Lung (tissue), 11 donors: ENCODE measurements at regions not wholly inside any gene's neighbourhood (a gene's known extent, or its start where the extent isn't known, plus 50 kb on each side); places are given as distances from the start of the nearest gene placed in this dataset.

Experiments
- ATAC-seq: fragments of 200-7000 bp; cut with Tn5 transposase; one replicate; pipeline ENCODE4 v1.9.1; 2020; ENCODE audit warnings: moderate number of reproducible peaks; ENCODE audit not compliant: insufficient read depth, low FRiP score
- DNase-seq, 3 donors: peaks; one replicate each; pipeline ENCODE4 v3.0.0-alpha.2; 2013 to 2017
- H3K27ac ChIP-seq, 2 donors: one replicate each; pipeline ENCODE4 v1.5.1; 2013; ENCODE audit warnings: mild to moderate bottlenecking in 2 of 2, moderate library complexity in 2 of 2, control low read depth in 1 of 2, inconsistent platforms in 1 of 2, low read depth in 1 of 2, low read length in 1 of 2
- H3K27me3 ChIP-seq, 3 donors: one replicate each; pipeline ENCODE4 v1.5.1; 2013; ENCODE audit warnings: low read length in 2 of 3; ENCODE audit not compliant: control insufficient read depth in 3 of 3, insufficient read depth in 3 of 3
- H3K36me3 ChIP-seq, 4 donors: one replicate each; pipeline ENCODE4 v1.5.1; 2013; ENCODE audit warnings: low read length in 4 of 4, mild to moderate bottlenecking in 1 of 4, moderate library complexity in 1 of 4; ENCODE audit not compliant: control insufficient read depth in 4 of 4, insufficient read depth in 4 of 4
- H3K4me1 ChIP-seq, 5 donors: one replicate each; pipeline ENCODE4 v1.5.1; 2013; ENCODE audit warnings: low read length in 5 of 5, mild to moderate bottlenecking in 2 of 5, moderate library complexity in 1 of 5; ENCODE audit not compliant: control insufficient read depth in 5 of 5, insufficient read depth in 5 of 5
- H3K4me3 ChIP-seq: one replicate; pipeline ENCODE4 v1.5.1; 2013; ENCODE audit warnings: mild to moderate bottlenecking, control low read depth, moderate library complexity
- H3K9ac ChIP-seq, 2 donors: one replicate each; pipeline ENCODE4 v1.5.1; 2013; ENCODE audit warnings: low read length in 2 of 2, control low read depth in 1 of 2; ENCODE audit not compliant: insufficient read depth in 1 of 2
- H3K9me3 ChIP-seq, 4 donors: one replicate each; pipeline ENCODE4 v1.5.1; 2013; ENCODE audit warnings: low read length in 3 of 4, mild to moderate bottlenecking in 1 of 4, moderate library complexity in 1 of 4; ENCODE audit not compliant: control insufficient read depth in 4 of 4, insufficient read depth in 3 of 4
- WGBS, 2 donors: extraction: QIAGEN DNeasy Blood & Tissue Kit; methylation state at CpG; one replicate each; pipeline ENCODE4 v1.1.7; 2013; 5-methylcytosine and 5-hydroxymethylcytosine counted together
- TF ChIP-seq, protein P1 (sequence below): IDR thresholded peaks from 2 replicates; pipeline ENCODE4 v1.5.1; 2012; ENCODE audit warnings: mild to moderate bottlenecking; ENCODE audit errors: control extremely low read depth, extremely low read depth
- donor health status: control.
- donor health status: control.
- donor health status: Bipolar disorder and iron deficiency.
- donor health status: healthy.
- donor health status: DM: yes; HTN: yes; CAD: no.

DNA sequence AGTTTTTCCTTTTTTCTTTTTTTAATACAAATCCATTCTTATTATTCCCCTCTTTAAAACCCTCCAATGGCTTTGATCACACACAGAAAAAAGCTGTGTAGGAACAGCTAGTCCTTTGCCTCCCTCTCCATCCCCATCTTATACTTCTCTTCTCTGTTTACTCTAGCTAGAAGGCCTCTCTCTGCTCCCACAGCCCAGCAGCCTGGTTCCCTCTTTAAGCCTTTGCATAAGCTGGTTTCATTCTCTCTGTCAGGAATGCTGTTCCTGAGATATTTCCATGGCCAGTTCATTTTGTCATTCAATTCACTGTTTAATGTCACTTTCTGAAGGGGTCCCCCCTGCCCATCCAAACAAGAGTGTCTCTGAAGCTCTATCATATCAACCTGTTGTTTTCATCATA is 143.3 kb upstream of the ST6GALNAC5 start:
- peaks cover 0 to 1% (median 0%) of the 10 kb centered on the region in 4 donors for H3K9me3 ChIP-seq
- TF ChIP-seq, protein P1, sequence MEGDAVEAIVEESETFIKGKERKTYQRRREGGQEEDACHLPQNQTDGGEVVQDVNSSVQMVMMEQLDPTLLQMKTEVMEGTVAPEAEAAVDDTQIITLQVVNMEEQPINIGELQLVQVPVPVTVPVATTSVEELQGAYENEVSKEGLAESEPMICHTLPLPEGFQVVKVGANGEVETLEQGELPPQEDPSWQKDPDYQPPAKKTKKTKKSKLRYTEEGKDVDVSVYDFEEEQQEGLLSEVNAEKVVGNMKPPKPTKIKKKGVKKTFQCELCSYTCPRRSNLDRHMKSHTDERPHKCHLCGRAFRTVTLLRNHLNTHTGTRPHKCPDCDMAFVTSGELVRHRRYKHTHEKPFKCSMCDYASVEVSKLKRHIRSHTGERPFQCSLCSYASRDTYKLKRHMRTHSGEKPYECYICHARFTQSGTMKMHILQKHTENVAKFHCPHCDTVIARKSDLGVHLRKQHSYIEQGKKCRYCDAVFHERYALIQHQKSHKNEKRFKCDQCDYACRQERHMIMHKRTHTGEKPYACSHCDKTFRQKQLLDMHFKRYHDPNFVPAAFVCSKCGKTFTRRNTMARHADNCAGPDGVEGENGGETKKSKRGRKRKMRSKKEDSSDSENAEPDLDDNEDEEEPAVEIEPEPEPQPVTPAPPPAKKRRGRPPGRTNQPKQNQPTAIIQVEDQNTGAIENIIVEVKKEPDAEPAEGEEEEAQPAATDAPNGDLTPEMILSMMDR = no peak
- no peaks in the 10 kb centered on the region for H3K27me3 ChIP-seq
- ATAC-seq = no peak
- H3K4me3 ChIP-seq = no peak overlapping the region
- DNase-seq = no peak
- H3K4me1 ChIP-seq = peaks cover 0 to 1% (median 0%) of the 10 kb centered on the region in 5 donors
- H3K9ac ChIP-seq = no peak overlapping the region
- no peaks in the 10 kb centered on the region for H3K36me3 ChIP-seq
- no peak overlapping the region for H3K27ac ChIP-seq

DNA sequence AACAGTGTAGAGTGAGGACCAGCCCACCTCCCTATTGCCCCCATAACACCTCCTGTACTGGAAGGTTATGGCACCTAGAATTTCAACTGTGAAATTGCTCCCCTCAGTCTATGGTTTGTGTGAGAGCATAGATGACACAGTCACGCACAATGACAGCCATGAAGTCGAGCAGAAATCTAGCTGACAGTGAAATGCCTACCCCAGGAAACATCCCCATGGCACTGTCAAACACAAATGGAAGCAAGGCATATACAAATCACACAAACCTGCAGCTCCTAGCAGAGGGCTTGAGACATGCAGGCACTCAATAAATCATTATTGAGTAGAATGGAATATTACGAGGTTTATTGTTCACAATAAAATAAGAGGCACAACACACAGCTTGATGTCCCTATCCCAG is 142.5 kb upstream of the ST6GALNAC5 start:
- 90 to 91% methylated on average over 3 of the region's 3 CpGs for WGBS, 2 donors
- TF ChIP-seq, protein P1 = no peak
- H3K9me3 ChIP-seq = peaks cover 0 to 1% (median 0%) of the 10 kb centered on the region in 4 donors
- H3K27ac ChIP-seq = no peak overlapping the region
- H3K36me3 ChIP-seq = no peaks in the 10 kb centered on the region
- H3K4me3 ChIP-seq = no peak overlapping the region
- H3K4me1 ChIP-seq = peaks cover 0 to 1% (median 0%) of the 10 kb centered on the region in 5 donors
- no peaks in the 10 kb centered on the region for H3K27me3 ChIP-seq
- ATAC-seq (no peak), DNase-seq (no peak)
- no peak overlapping the region for H3K9ac ChIP-seq

DNA sequence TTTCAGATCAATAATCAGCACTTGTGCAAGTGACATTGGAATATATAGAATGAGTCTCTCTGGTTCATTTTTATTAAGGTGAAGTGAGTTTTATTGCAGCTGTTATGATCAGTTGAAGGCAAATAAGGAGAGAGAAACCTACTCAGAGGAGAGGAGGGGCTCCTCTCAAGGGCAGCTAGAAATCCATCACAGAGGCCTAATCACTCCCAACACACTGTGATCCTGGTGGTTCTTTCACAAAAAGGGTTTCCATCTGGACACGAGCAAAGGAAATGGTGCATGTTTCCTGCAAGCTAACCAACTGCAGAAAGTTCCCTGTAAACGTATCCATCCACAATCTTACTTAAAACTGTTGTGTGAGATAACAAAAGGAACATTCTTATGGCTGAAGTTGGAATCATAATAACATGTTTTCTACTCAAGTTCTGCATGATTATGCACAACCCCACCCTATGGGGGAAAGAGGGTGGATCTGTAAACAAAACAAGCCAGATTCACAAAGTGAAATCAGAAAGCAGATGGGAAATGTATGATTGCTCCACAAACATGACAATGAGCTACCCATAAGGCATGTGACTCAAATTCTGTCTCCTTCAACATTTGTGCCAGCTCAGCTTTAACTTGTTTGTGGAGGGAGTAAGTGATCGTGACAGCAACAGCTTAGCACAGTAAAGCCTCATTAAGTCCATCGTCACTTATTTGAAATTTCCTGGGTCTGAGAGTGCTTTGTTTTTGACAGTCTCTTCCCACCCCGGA is 141.2 kb upstream of the ST6GALNAC5 start:
- H3K4me3 ChIP-seq = no peak overlapping the region
- no peak for ATAC-seq
- no peaks in the 10 kb centered on the region for H3K36me3 ChIP-seq
- TF ChIP-seq, protein P1 = no peak
- H3K27ac ChIP-seq = peak overlapping the region in 1 of 2 donors; percentile 3
- H3K9me3 ChIP-seq = peaks cover 0 to 1% (median 0%) of the 10 kb centered on the region in 4 donors
- H3K4me1 ChIP-seq = peaks cover 0 to 1% (median 0%) of the 10 kb centered on the region in 5 donors
- 62 to 72% methylated on average over 5 of the region's 5 CpGs for WGBS, 2 donors
- no peak overlapping the region for H3K9ac ChIP-seq
- peak in 2 of 3 donors; percentile 17 to 58 for DNase-seq
- no peaks in the 10 kb centered on the region for H3K27me3 ChIP-seq
